GM12892 (cell line): ENCODE measurements at regions not wholly inside any gene's neighbourhood (a gene's known extent, or its start where the extent isn't known, plus 50 kb on each side); places are given as distances from the start of the nearest gene placed in this dataset.

ENCODE experiments used
- DNase-seq: peaks from one replicate; pipeline ENCODE4 v3.0.0; 2011; ENCODE audit not compliant: insufficient read length
- FAIRE-seq: peaks from 2 replicates; lab custom pipeline; 2011; peaks lifted over from hg19 to GRCh38; lab: Jason Lieb, UNC
- POLR2A ChIP-seq: IDR thresholded peaks from 2 replicates; pipeline ENCODE4 v1.6.1; 2011; ENCODE audit warnings: low read depth, low read length, control low read depth
- POLR2AphosphoS5 ChIP-seq: IDR thresholded peaks from 2 replicates; pipeline ENCODE4 v1.6.1; 2011; ENCODE audit warnings: low read depth, low read length, control low read depth
- TAF1 ChIP-seq: IDR thresholded peaks from 2 replicates; pipeline ENCODE4 v1.6.1; 2011; ENCODE audit warnings: low read depth, mild to moderate bottlenecking, control low read depth, low read length, borderline replicate concordance

DNA sequence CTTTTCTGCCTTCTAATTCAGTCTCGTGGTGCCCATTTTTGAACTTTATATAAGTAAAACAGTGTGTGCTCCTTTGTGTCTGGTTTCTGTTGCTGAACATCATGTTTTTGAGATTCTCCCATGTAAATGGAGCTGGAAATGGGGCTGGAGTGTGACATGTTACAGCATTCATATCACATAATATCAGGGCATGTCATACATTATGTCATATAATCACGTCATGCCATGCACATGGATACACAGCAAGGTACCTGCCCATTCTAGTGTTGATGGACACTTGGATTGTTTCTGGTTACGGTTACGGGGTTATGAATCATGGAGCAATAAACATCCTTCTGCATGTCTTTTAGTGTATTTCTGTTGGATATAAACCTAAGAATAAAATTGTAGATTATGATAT, 117.1 kb upstream of the MYT1L start:
- no peak for DNase-seq
- FAIRE-seq: no peak
- TF ChIP-seq POLR2AphosphoS5 (no peak), TAF1 (no peak), POLR2A (no peak)

DNA sequence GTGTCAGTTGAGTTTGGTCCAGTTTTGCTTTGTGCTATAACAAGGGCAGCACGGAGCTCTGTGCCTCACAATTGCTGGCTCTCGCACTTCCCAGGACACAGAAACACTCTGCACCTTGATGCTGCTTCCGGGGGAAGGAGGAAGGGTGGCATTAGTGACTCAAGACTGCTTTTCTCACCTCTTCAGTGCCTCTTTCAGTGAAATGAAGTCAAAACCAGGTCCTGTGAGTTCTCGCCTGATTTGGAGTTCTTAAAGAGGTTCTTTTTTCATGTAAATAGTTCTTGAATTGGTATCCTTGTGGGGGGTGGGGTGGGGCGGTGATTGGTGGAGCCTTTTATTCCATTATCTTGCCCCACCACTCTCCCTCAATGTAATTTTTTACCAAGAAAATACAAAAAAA, 91.5 kb upstream of the MYT1L start:
- FAIRE-seq: no peak
- TF ChIP-seq POLR2A (no peak), TAF1 (no peak), POLR2AphosphoS5 (no peak)
- no peak for DNase-seq

DNA sequence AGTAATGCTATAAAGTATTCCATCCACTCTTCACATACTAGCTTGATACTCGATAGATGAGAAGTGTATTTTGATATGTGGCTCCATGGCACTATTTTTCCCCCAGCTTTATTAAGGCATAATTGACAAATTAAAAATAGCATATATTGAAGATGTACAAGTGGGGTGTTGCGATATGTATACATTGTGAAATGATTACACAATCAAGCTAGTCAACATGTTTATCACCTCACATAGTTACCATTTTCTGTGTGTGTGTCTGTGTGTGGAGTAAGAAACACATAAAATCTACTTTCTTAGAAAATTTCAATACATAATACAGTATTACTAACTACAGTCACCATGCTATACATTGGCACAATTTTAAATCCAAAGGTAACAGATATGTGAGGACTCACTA, 82.5 kb upstream of the MYT1L start:
- FAIRE-seq: no peak
- no peak for DNase-seq
- TF ChIP-seq TAF1 (no peak), POLR2A (no peak), POLR2AphosphoS5 (no peak)

DNA sequence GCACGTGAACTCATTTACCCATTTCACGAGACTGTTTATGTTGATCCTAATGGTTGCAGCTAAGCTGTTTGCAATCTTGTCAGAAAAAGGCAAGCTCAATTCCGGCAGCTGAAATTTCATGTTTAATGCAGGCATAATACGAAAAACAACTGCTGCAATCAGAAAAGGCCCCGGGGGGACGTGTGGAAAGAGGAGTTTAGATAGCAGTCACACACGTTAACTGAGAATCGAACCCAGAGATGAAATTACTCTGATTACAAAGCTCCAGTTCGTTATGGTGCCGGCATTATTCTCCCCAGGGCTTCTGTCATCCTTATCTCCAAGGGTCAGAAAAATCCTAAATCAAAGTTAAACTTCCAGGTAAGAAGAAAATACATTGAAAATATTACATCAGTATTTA, 79.9 kb upstream of the MYT1L start:
- DNase-seq: no peak
- TF ChIP-seq POLR2A (no peak), TAF1 (no peak), POLR2AphosphoS5 (no peak)
- no peak for FAIRE-seq

DNA sequence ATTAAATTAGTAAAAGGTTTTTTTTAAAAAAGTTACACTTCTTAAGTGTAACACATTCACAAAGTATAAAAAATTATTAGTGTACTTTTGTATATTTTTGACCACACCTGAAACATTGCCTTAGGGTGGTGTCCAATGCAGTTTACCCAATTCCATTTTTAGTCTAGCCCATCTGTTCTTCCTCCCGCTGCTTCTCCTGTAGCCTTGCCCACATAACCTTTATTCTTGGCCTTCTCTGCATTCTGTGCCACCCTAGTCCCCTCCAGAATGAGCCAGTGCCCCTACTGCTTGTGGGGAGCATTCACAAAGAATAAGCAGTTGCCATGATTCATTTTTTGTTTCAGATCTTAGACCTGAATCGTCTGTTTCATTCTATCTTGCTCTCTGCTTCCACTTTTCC, 78.4 kb upstream of the MYT1L start:
- FAIRE-seq (no peak), DNase-seq (no peak)
- TF ChIP-seq TAF1 (no peak), POLR2A (no peak), POLR2AphosphoS5 (no peak)

DNA sequence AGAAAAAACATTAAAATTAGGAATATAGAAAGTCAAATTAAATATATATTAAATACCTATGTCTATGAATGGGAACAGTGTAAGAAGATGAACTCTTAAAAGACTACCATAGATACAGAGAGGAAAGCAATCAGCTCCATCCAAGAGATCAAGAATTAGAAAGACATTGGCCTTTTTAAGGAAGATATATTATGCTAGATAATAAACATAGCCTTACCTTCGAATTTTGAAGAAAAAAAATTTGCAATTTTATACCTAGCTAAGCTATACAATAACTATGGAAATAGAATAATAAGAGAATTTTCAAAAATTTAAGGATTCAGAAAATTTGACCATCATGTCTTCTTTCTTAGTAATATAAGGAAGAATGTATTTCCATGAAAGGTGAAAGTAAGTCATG, 74.7 kb upstream of the MYT1L start:
- FAIRE-seq: no peak
- TF ChIP-seq TAF1 (no peak), POLR2A (no peak), POLR2AphosphoS5 (no peak)
- DNase-seq: no peak

DNA sequence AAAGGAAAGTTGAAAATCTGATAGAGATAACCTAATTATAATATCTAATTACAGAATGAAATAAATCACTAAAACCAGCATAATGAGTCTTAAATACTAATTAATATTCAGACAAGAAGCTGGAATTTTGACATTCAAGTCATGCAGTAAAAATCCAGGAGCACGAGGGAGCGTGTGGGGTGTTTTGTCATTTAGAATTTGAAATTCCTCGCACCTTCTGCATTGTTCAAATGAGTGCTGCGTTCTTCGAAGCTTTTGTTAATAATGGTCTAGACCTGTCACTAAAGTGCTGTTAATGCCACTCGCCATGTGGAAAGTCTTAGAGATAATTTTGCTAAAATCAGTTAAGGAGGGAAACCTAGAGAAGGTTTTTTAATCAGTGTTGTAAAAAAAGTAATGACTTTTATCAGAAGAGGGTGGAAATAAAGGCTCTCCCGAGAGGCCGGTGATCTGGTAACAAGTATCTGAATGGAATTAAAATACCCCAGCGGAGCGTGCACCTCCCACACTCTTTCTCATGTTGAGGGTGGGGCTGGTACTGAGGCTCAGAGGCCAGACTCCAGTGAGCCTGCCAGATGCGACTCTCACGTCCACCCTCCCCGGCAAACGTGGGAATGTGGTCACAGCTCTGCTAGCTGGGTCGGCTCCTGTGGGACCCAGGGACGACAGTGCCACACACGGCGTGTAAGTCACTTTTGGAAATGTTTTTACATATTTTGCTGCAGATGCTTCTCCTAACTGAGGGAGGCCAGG, 69.4 kb upstream of the MYT1L start:
- FAIRE-seq (no peak), DNase-seq (no peak)
- TF ChIP-seq POLR2A: no peak
- TF ChIP-seq TAF1: no peak

DNA sequence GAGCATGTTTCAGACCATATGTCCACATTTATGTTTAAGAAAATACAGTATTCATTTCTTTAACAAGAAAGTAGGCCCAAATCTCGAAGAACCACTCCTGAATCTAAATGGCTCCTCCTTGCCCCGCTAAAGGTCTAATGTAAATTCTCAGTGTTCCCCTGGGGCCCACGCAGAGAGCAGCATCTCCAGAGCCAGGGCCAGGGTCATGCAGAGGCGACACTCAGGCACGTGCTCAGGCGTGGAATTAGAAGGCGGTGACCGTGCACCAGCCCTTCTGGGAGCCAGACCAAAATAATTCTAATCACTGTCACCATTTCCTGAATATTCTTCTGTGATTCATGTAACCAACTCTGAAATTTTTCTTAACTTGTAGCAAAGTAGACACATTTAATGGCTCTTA, 68.3 kb upstream of the MYT1L start:
- no peak for TF ChIP-seq POLR2AphosphoS5
- no peak for TF ChIP-seq TAF1
- TF ChIP-seq POLR2A: no peak
- DNase-seq (no peak), FAIRE-seq (no peak)

DNA sequence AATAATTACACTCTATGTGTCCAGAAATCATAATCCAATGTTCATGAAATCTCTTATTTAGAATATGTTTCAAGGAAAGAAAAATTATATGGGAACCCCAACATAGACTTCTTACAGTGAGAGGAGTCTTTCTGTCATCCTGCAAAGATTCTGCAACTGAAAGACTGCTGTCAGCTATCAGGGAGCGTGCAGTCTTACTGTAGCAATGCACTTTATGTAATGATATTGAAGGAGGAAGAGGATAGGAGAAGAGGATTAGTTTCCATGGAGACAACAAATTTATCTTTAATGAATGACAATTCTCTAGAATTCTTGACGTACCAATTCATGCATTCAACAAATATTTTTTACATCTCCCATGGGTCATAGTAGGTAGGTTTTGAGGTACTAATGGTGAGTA, 61.3 kb upstream of the MYT1L start:
- TF ChIP-seq POLR2AphosphoS5 (no peak), TAF1 (no peak), POLR2A (no peak)
- FAIRE-seq: no peak

DNA sequence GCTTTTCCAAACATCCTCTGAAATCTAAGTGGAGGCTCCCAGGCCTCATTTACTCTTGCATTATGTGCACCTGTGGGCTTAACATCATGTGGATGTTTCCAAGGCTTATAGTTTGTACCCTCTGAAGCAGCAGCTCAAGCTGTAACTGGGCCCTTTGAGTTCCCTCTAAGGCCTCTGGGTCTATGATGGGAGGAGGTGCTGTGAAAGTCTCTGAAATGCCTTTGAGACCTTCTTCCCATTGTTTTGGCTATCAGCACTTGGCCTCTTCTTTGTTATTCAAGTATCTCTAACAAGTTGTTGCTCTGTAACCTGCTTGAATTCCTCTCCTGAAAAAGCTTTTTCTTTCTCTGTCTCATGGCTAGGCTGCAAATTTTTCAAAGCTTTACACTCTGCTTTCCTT, 58.1 kb upstream of the MYT1L start:
- FAIRE-seq (no peak), DNase-seq (no peak)
- no peak for TF ChIP-seq TAF1
- no peak for TF ChIP-seq POLR2A
- no peak for TF ChIP-seq POLR2AphosphoS5

More for the DNA sequence above, 61.3 kb upstream of the MYT1L start:
- no peak for DNase-seq
